Tibial nerve (tissue), 4 donors: ENCODE measurements at regions not wholly inside any gene's neighbourhood (a gene's known extent, or its start where the extent isn't known, plus 50 kb on each side); places are given as distances from the start of the nearest gene placed in this dataset.

Experiments
- CTCF ChIP-seq, 5 experiments: fragments of 200-600 bp in 3 of 5; fragments of 450-650 bp in 2 of 5; sonication (generic) in 3 of 5; IDR thresholded peaks; one replicate each; pipeline ENCODE4 v1.5.1; 2016 to 2019; ENCODE audit warnings: antibody characterized with exemption in 5 of 5, mild to moderate bottlenecking in 3 of 5, moderate library complexity in 2 of 5
- EP300 ChIP-seq, 2 donors: sonication (generic); formaldehyde crosslinking; IDR thresholded peaks; one replicate each; pipeline ENCODE4 v1.6.1; 2017; ENCODE audit warnings: antibody characterized with exemption in 2 of 2, mild to moderate bottlenecking in 1 of 2

- no peak for TF ChIP-seq CTCF (IDR thresholded peaks at IDR 0.05)
- no peak for TF ChIP-seq EP300 (IDR thresholded peaks at IDR 0.05)
Observed at GRCh38 chr1:172774561-172774960, 115.7 kb downstream of the FASLG start.
